ENCODE measurements at regions not wholly inside any gene's neighbourhood (a gene's known extent, or its start where the extent isn't known, plus 50 kb on each side); places are given as distances from the start of the nearest gene placed in this dataset.

GRCh38 chr3:157931517-157931916, 174.7 kb downstream of the SHOX2 start:
- TF ChIP-seq EZH2phosphoT487 (IDR thresholded peaks at IDR 0.05; ENCODE audit: insufficient read depth, low read depth) (no peak), EZH2 (IDR thresholded peaks at IDR 0.05; ENCODE audit: insufficient read depth, poor library complexity, severe bottlenecking) (no peak)
